Fibroblast of the aortic adventitia (primary cell): ENCODE measurements at regions not wholly inside any gene's neighbourhood (a gene's known extent, or its start where the extent isn't known, plus 50 kb on each side); places are given as distances from the start of the nearest gene placed in this dataset.
A peak's percentile ranks its signal among the peaks of the same experiment; 100 is the strongest.

Experiments
- DNase-seq: peaks from one replicate; pipeline ENCODE4 v3.0.0-alpha.2; 2010; ENCODE audit warnings: low read depth
- H3K4me3 ChIP-seq: 2 replicates; pipeline ENCODE4 v1.5.1; 2011; ENCODE audit warnings: low read depth, mild to moderate bottlenecking, control low read depth, low read length, moderate library complexity
- CTCF ChIP-seq: IDR thresholded peaks from 2 replicates; pipeline ENCODE4 v1.5.1; 2011; ENCODE audit warnings: mild to moderate bottlenecking, low read length, control low read depth, inconsistent platforms; ENCODE audit not compliant: insufficient read depth

GRCh38 chr12:92568691-92569090 lies 134.1 kb upstream of the PLEKHG7 start:
- TF ChIP-seq CTCF: no peak
- DNase-seq: no peak
- no peak overlapping the region for H3K4me3 ChIP-seq

- no peak for DNase-seq
- TF ChIP-seq CTCF: no peak
- no peak overlapping the region for H3K4me3 ChIP-seq
Observed at GRCh38 chr12:92566448-92567019, 136.3 kb upstream of the PLEKHG7 start.

GRCh38 chr12:92563819-92564218 lies 139.0 kb upstream of the PLEKHG7 start:
- no peak for TF ChIP-seq CTCF
- DNase-seq: no peak

GRCh38 chr12:92562063-92562734 lies 140.6 kb upstream of the PLEKHG7 start:
- no peak overlapping the region for H3K4me3 ChIP-seq
- DNase-seq: peak; percentile 66
- no peak for TF ChIP-seq CTCF

More at GRCh38 chr12:92563819-92564218, 139.0 kb upstream of the PLEKHG7 start:
- no peak overlapping the region for H3K4me3 ChIP-seq

- no peak for TF ChIP-seq CTCF
- DNase-seq: peak; percentile 97
- H3K4me3 ChIP-seq: no peak overlapping the region
Observed at GRCh38 chr12:92561543-92561899, 141.3 kb upstream of the PLEKHG7 start.

- no peak overlapping the region for H3K4me3 ChIP-seq
- TF ChIP-seq CTCF: no peak
- no peak for DNase-seq
Observed at GRCh38 chr12:92560713-92561542, 141.9 kb upstream of the PLEKHG7 start.
